ENCODE measurements at regions not wholly inside any gene's neighbourhood (a gene's known extent, or its start where the extent isn't known, plus 50 kb on each side); places are given as distances from the start of the nearest gene placed in this dataset.

- TF ChIP-seq, protein P1, sequence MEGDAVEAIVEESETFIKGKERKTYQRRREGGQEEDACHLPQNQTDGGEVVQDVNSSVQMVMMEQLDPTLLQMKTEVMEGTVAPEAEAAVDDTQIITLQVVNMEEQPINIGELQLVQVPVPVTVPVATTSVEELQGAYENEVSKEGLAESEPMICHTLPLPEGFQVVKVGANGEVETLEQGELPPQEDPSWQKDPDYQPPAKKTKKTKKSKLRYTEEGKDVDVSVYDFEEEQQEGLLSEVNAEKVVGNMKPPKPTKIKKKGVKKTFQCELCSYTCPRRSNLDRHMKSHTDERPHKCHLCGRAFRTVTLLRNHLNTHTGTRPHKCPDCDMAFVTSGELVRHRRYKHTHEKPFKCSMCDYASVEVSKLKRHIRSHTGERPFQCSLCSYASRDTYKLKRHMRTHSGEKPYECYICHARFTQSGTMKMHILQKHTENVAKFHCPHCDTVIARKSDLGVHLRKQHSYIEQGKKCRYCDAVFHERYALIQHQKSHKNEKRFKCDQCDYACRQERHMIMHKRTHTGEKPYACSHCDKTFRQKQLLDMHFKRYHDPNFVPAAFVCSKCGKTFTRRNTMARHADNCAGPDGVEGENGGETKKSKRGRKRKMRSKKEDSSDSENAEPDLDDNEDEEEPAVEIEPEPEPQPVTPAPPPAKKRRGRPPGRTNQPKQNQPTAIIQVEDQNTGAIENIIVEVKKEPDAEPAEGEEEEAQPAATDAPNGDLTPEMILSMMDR (IDR thresholded peaks at IDR 0.05; ENCODE audit: insufficient read depth, low read length, poor library complexity, severe bottlenecking) = no peak
- no peak for TF ChIP-seq EZH2phosphoT487 (conservative IDR thresholded peaks at IDR 0.05; ENCODE audit: low read length)
These were observed 203.1 kb upstream of the PIK3R1 start for GRCh38 chr5:68012429-68012828.
